OCI-LY7 (cell line): ENCODE measurements at regions not wholly inside any gene's neighbourhood (a gene's known extent, or its start where the extent isn't known, plus 50 kb on each side); places are given as distances from the start of the nearest gene placed in this dataset.

Source experiments
- CTCF ChIP-seq: fragments of 200-600 bp; sonication (generic); conservative IDR thresholded peaks from 2 replicates; pipeline ENCODE4 v1.5.1; 2014; ENCODE audit warnings: mild to moderate bottlenecking, antibody characterized with exemption, low read length, moderate library complexity, mixed read lengths
- EZH2phosphoT487 ChIP-seq: fragments of 200-600 bp; sonication (generic); IDR thresholded peaks from 2 replicates; pipeline ENCODE4 v1.6.1; 2018; ENCODE audit warnings: low read depth, borderline replicate concordance, mild to moderate bottlenecking, mixed run types, antibody characterized with exemption, low read length, moderate library complexity, mixed read lengths

GRCh38 chr7:82631998-82632397 is 188.4 kb upstream of the CACNA2D1 start:
- TF ChIP-seq CTCF, result no peak
- TF ChIP-seq EZH2phosphoT487, result no peak
